Neural progenitor cell (in vitro differentiated cells): ENCODE measurements at regions not wholly inside any gene's neighbourhood (a gene's known extent, or its start where the extent isn't known, plus 50 kb on each side); places are given as distances from the start of the nearest gene placed in this dataset.

Source experiments
- DNase-seq: peaks from one replicate; pipeline ENCODE4 v3.0.0-alpha.2; 2016; ENCODE audit warnings: low spot score
- H2AFZ ChIP-seq: fragments of 200-600 bp; sonication (generic); replicated peaks from 2 replicates; pipeline ENCODE4 v1.6.1; 2016; ENCODE audit warnings: antibody characterized with exemption
- H3F3A ChIP-seq: fragments of 200-600 bp; sonication (generic); 2 replicates; pipeline ENCODE4 v1.6.1; 2016; ENCODE audit warnings: antibody characterized with exemption, low read depth
- H3K27ac ChIP-seq: fragments of 200-600 bp; sonication (generic); 2 replicates; pipeline ENCODE4 v1.5.1; 2016; ENCODE audit warnings: mild to moderate bottlenecking
- H3K27me3 ChIP-seq: fragments of 200-600 bp; sonication (generic); 2 replicates; pipeline ENCODE4 v1.6.1; 2016; ENCODE audit warnings: mild to moderate bottlenecking, moderate library complexity
- H3K36me3 ChIP-seq: fragments of 200-600 bp; sonication (generic); 2 replicates; pipeline ENCODE4 v1.5.1; 2016
- H3K4me1 ChIP-seq: fragments of 200-600 bp; sonication (generic); 2 replicates; pipeline ENCODE4 v1.6.1; 2016; ENCODE audit warnings: mixed run types
- H3K4me2 ChIP-seq: fragments of 200-600 bp; sonication (generic); 2 replicates; pipeline ENCODE4 v1.6.1; 2016
- H3K4me3 ChIP-seq: fragments of 200-600 bp; sonication (generic); 2 replicates; pipeline ENCODE4 v1.5.1; 2016
- H3K79me2 ChIP-seq: fragments of 200-600 bp; sonication (generic); 2 replicates; pipeline ENCODE4 v1.6.1; 2016; ENCODE audit warnings: low read depth
- H3K9ac ChIP-seq: fragments of 200-600 bp; sonication (generic); 2 replicates; pipeline ENCODE4 v1.6.1; 2016
- H3K9me3 ChIP-seq: fragments of 200-600 bp; sonication (generic); 2 replicates; pipeline ENCODE4 v1.5.1; 2016; ENCODE audit warnings: low read depth
- H4K20me1 ChIP-seq: fragments of 200-600 bp; sonication (generic); 2 replicates; pipeline ENCODE4 v1.6.1; 2016; ENCODE audit warnings: low read depth
- H3K27ac Mint-ChIP-seq: 3 replicates; pipeline ENCODE4 v1.8.0; 2021; ENCODE audit warnings: mixed read lengths
- H3K27me3 Mint-ChIP-seq: 2 replicates; pipeline ENCODE4 v1.8.0; 2022; ENCODE audit warnings: low read depth, mild to moderate bottlenecking, inconsistent platforms, moderate library complexity, mixed read lengths; ENCODE audit not compliant: insufficient read depth
- H3K36me3 Mint-ChIP-seq: 3 replicates; pipeline ENCODE4 v1.8.0; 2021; ENCODE audit warnings: mixed read lengths
- H3K4me1 Mint-ChIP-seq: 3 replicates; pipeline ENCODE4 v1.8.0; 2021; ENCODE audit warnings: mixed read lengths
- H3K4me3 Mint-ChIP-seq: 3 replicates; pipeline ENCODE4 v1.8.0; 2021; ENCODE audit warnings: mild to moderate bottlenecking, moderate library complexity, mixed read lengths
- H3K9me3 Mint-ChIP-seq: 3 replicates; pipeline ENCODE4 v1.8.0; 2020; ENCODE audit warnings: mixed read lengths
- CTCF ChIP-seq: fragments of 200-600 bp; sonication (generic); IDR thresholded peaks from 2 replicates; pipeline ENCODE4 v1.5.1; 2017; ENCODE audit warnings: antibody characterized with exemption, mild to moderate bottlenecking
- EZH2 ChIP-seq: fragments of 200-600 bp; sonication (generic); IDR thresholded peaks from 2 replicates; pipeline ENCODE4 v1.6.1; 2017; ENCODE audit warnings: antibody characterized with exemption, mild to moderate bottlenecking, moderate library complexity
- EZH2phosphoT487 ChIP-seq: fragments of 200-600 bp; sonication (generic); IDR thresholded peaks from 2 replicates; pipeline ENCODE4 v1.6.1; 2017; ENCODE audit warnings: antibody characterized with exemption

DNA sequence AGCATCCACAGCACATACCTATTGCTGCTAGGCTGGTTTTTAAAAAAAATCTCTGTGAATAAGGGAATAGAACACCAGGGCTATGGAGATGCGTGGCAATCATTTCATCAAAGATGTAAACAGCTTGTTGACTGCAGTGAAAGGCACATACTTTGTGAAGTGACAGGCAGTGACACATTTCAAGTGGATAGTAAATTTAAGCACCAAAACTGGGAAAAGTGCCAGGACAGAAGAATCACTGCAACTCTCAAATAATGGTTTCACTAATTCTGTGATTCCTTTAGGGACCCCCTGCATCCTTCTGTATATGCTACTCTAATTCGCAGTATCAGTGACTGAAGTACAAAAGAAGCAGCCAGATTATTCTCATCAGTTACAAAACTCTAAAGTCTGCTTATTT, 145.2 kb upstream of the KLF14 start:
- Mint-ChIP-seq H3K4me1 (peaks cover 51% of the 10 kb centered on the region), H3K27ac (no peak overlapping the region), H3K9me3 (no peaks in the 10 kb centered on the region), H3K4me3 (no peak overlapping the region), H3K36me3 (no peaks in the 10 kb centered on the region), H3K27me3 (peaks cover 2% of the 10 kb centered on the region)
- H3K27me3 ChIP-seq = no peaks in the 10 kb centered on the region
- H4K20me1 ChIP-seq = no peaks in the 10 kb centered on the region
- H3K27ac ChIP-seq = no peak overlapping the region
- H3K4me2 ChIP-seq = no peak overlapping the region
- H3K9me3 ChIP-seq = no peaks in the 10 kb centered on the region
- TF ChIP-seq EZH2 = no peak
- no peak for TF ChIP-seq EZH2phosphoT487
- TF ChIP-seq CTCF = no peak
- no peak overlapping the region for H3K9ac ChIP-seq
- H3K4me1 ChIP-seq = peaks cover 30% of the 10 kb centered on the region
- no peak for DNase-seq
- H3K79me2 ChIP-seq = no peaks in the 10 kb centered on the region
- no peak overlapping the region for H2AFZ ChIP-seq
- H3K36me3 ChIP-seq = no peaks in the 10 kb centered on the region
- H3F3A ChIP-seq = peaks cover 10% of the 10 kb centered on the region
- H3K4me3 ChIP-seq = no peak overlapping the region

DNA sequence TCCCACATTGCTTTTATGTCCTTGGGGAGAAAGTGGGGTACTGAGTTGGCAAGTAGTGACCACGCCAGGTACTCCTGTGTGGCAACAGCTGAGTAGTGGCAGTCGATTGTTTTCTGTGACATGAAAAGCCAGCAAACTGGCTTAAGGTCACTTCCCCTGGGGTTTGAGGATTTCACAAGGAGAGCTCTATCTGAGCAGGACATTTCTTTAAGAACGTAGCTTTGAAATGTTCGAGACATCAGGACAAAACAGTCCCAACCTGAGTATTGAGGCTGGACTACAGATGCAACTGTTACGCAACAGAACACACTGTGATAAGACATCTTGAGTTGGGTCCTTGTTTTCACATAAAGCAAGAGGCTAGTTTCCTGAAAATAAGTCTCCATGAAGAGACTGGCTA, 146.7 kb upstream of the KLF14 start:
- Histone ChIP-seq H4K20me1 (no peaks in the 10 kb centered on the region), H3K4me2 (no peak overlapping the region), H3K9ac (no peak overlapping the region), H3K79me2 (no peaks in the 10 kb centered on the region), H2AFZ (no peak overlapping the region), H3K27ac (no peak overlapping the region), H3K36me3 (no peaks in the 10 kb centered on the region), H3K27me3 (no peaks in the 10 kb centered on the region), H3K4me3 (no peak overlapping the region), H3K9me3 (no peaks in the 10 kb centered on the region), H3K4me1 (peaks cover 40% of the 10 kb centered on the region), H3F3A (peaks cover 9% of the 10 kb centered on the region)
- TF ChIP-seq CTCF (no peak), EZH2phosphoT487 (no peak), EZH2 (no peak)
- Mint-ChIP-seq H3K9me3 (no peaks in the 10 kb centered on the region), H3K4me3 (no peak overlapping the region), H3K4me1 (peaks cover 57% of the 10 kb centered on the region), H3K27ac (peak overlapping the region; percentile 11), H3K36me3 (no peaks in the 10 kb centered on the region), H3K27me3 (peaks cover 2% of the 10 kb centered on the region)
- DNase-seq = no peak

- Histone ChIP-seq H3K4me2 (no peak overlapping the region), H3K36me3 (no peaks in the 10 kb centered on the region), H3K27me3 (no peaks in the 10 kb centered on the region), H3K27ac (no peak overlapping the region), H3K4me3 (no peak overlapping the region), H3F3A (peaks cover 4% of the 10 kb centered on the region), H2AFZ (no peak overlapping the region), H4K20me1 (no peaks in the 10 kb centered on the region), H3K79me2 (no peaks in the 10 kb centered on the region), H3K9me3 (no peaks in the 10 kb centered on the region), H3K4me1 (peaks cover 40% of the 10 kb centered on the region), H3K9ac (no peak overlapping the region)
- Mint-ChIP-seq H3K4me1 (peaks cover 54% of the 10 kb centered on the region), H3K27ac (peak overlapping the region; percentile 34), H3K4me3 (peak overlapping the region; percentile 0), H3K36me3 (no peaks in the 10 kb centered on the region), H3K27me3 (peaks cover 2% of the 10 kb centered on the region), H3K9me3 (no peaks in the 10 kb centered on the region)
- no peak for TF ChIP-seq CTCF
- no peak for TF ChIP-seq EZH2
- TF ChIP-seq EZH2phosphoT487 = no peak
- no peak for DNase-seq
Measured at GRCh38 chr7:130881091-130881798, 147.2 kb upstream of the KLF14 start.
